Mesenchymal stem cell (in vitro differentiated cells and primary cell): ENCODE measurements at regions not wholly inside any gene's neighbourhood (a gene's known extent, or its start where the extent isn't known, plus 50 kb on each side); places are given as distances from the start of the nearest gene placed in this dataset.
"Not testable (repeated sequence)": the region's sequence is repeated elsewhere in the genome, so short reads cannot be mapped to it uniquely, and the experiment has no call there.

Experiments used
- DNase-seq: peaks from one replicate; pipeline ENCODE4 v3.0.0-alpha.2; 2013
- H2AFZ ChIP-seq: one replicate; pipeline ENCODE4 v1.6.1; 2013; ENCODE audit warnings: low read depth, mild to moderate bottlenecking, control low read depth, inconsistent platforms, low read length, moderate library complexity
- H2AK5ac ChIP-seq: 2 replicates; pipeline ENCODE4 v1.6.1; 2013; ENCODE audit warnings: low read length, moderate library complexity, mild to moderate bottlenecking, inconsistent platforms; ENCODE audit not compliant: severe bottlenecking
- H2BK120ac ChIP-seq: one replicate; pipeline ENCODE4 v1.6.1; 2013; ENCODE audit warnings: low read depth, mild to moderate bottlenecking, inconsistent platforms, low read length, moderate library complexity
- H2BK12ac ChIP-seq, 2 experiments: one replicate each; pipeline ENCODE4 v1.6.1; 2013; ENCODE audit warnings: inconsistent platforms in 2 of 2, low read length in 2 of 2, mild to moderate bottlenecking in 2 of 2, moderate library complexity in 2 of 2, control low read depth in 1 of 2
- H2BK15ac ChIP-seq: one replicate; pipeline ENCODE4 v1.6.1; 2013; ENCODE audit warnings: mild to moderate bottlenecking, low read depth, inconsistent platforms; ENCODE audit not compliant: poor library complexity, severe bottlenecking
- H2BK5ac ChIP-seq: 2 replicates; pipeline ENCODE4 v1.6.1; 2013; ENCODE audit warnings: low read depth, mild to moderate bottlenecking, low read length, control low read depth, inconsistent platforms; ENCODE audit not compliant: poor library complexity, severe bottlenecking
- H3K14ac ChIP-seq, 2 experiments: one replicate each; pipeline ENCODE4 v1.6.1; 2013; ENCODE audit warnings: inconsistent platforms in 2 of 2, low read length in 2 of 2, control low read depth in 1 of 2, mild to moderate bottlenecking in 1 of 2, moderate library complexity in 1 of 2
- H3K18ac ChIP-seq, 2 experiments: one replicate each; pipeline ENCODE4 v1.6.1; 2013; ENCODE audit warnings: inconsistent platforms in 2 of 2, low read length in 2 of 2, control low read depth in 1 of 2, low read depth in 1 of 2, mild to moderate bottlenecking in 1 of 2
- H3K23ac ChIP-seq, 2 experiments: one replicate each; pipeline ENCODE4 v1.6.1; 2013; ENCODE audit warnings: inconsistent platforms in 2 of 2, low read length in 2 of 2, mild to moderate bottlenecking in 2 of 2, moderate library complexity in 2 of 2, control low read depth in 1 of 2
- H3K27ac ChIP-seq: 2 replicates; pipeline ENCODE4 v1.5.1; 2013; ENCODE audit warnings: mild to moderate bottlenecking, moderate library complexity, low read length, control low read depth, inconsistent platforms; ENCODE audit not compliant: poor library complexity, severe bottlenecking
- H3K27me3 ChIP-seq, 2 experiments: 2 replicates each; pipeline versions ENCODE4 v1.6.1 to v1.7.0; 2013; ENCODE audit warnings: low read length in 2 of 2, mild to moderate bottlenecking in 2 of 2, moderate library complexity in 2 of 2, control low read depth in 1 of 2, inconsistent platforms in 1 of 2; ENCODE audit not compliant: control insufficient read depth in 1 of 2, insufficient read depth in 1 of 2
- H3K36me3 ChIP-seq, 2 experiments: 2 replicates each; pipeline versions ENCODE4 v1.6.1 to v1.7.0; 2013; ENCODE audit warnings: low read length in 2 of 2, control low read depth in 1 of 2, inconsistent platforms in 1 of 2, low read depth in 1 of 2, mild to moderate bottlenecking in 1 of 2; ENCODE audit not compliant: insufficient read depth in 2 of 2, control insufficient read depth in 1 of 2
- H3K4ac ChIP-seq, 2 experiments: one replicate each; pipeline ENCODE4 v1.6.1; 2013; ENCODE audit warnings: inconsistent platforms in 2 of 2, low read length in 2 of 2, mild to moderate bottlenecking in 2 of 2, moderate library complexity in 2 of 2, control low read depth in 1 of 2, low read depth in 1 of 2
- H3K4me1 ChIP-seq: 2 replicates; pipeline ENCODE4 v1.6.1; 2013; ENCODE audit warnings: low read depth, low read length, control low read depth; ENCODE audit not compliant: control insufficient read depth, insufficient read depth
- H3K4me2 ChIP-seq: 2 replicates; pipeline ENCODE4 v1.6.1; 2013; ENCODE audit warnings: low read length, mild to moderate bottlenecking, inconsistent platforms; ENCODE audit not compliant: poor library complexity, severe bottlenecking
- H3K4me3 ChIP-seq, 2 experiments: 2 replicates each; pipeline versions ENCODE4 v1.5.1 to v1.7.0; 2013; ENCODE audit warnings: low read length in 2 of 2, mild to moderate bottlenecking in 2 of 2, control low read depth in 1 of 2, low read depth in 1 of 2; ENCODE audit not compliant: insufficient read depth in 1 of 2
- H3K79me1 ChIP-seq: replicated peaks from 2 replicates; pipeline ENCODE4 v1.6.1; 2013; ENCODE audit warnings: mild to moderate bottlenecking, control low read depth, low read length, inconsistent platforms; ENCODE audit not compliant: poor library complexity, severe bottlenecking
- H3K9ac ChIP-seq: 2 replicates; pipeline ENCODE4 v1.7.0; 2013; ENCODE audit warnings: mild to moderate bottlenecking, low read length, moderate library complexity
- H3K9me3 ChIP-seq: 2 replicates; pipeline ENCODE4 v1.7.0; 2013; ENCODE audit warnings: mild to moderate bottlenecking, low read length; ENCODE audit not compliant: control insufficient read depth
- H4K8ac ChIP-seq: one replicate; pipeline ENCODE4 v1.6.1; 2013; ENCODE audit warnings: inconsistent platforms, mild to moderate bottlenecking, low read length, moderate library complexity
- H4K91ac ChIP-seq: one replicate; pipeline ENCODE4 v1.6.1; 2013; ENCODE audit warnings: mild to moderate bottlenecking, low read length, inconsistent platforms
- WGBS: methylation state at CpG from one replicate; pipeline ENCODE4 v1.1.7; 2013; ENCODE audit warnings: mixed read lengths; 5-methylcytosine and 5-hydroxymethylcytosine counted together

DNA sequence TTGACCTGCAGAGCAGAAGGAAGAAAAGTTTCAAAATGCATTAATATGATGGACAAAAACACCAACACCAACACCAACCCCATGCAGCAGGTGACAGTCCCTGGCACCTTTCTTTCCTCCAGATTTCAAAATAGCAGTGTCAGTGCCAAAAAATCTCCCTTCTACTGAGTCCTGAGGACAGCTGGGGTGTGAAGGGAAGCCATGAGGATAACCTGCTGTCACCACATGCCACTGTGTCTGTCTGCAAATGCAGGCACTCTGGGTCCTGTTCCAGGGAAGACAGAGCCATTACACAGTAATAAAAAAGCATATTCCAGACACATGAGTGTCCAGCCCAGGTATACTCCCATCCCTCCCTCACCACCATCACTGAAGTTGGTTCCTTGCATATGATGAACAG lies 187.5 kb downstream of the BMP15 start:
- H2AFZ ChIP-seq, result no peak overlapping the region
- no peak overlapping the region for H3K9ac ChIP-seq
- no peak overlapping the region for H2BK12ac ChIP-seq
- peaks cover 0 to 51% of the 10 kb centered on the region in 2 experiments for H3K27me3 ChIP-seq
- no peaks in the 10 kb centered on the region for H3K9me3 ChIP-seq
- no peak overlapping the region for H3K4ac ChIP-seq
- no peaks in the 10 kb centered on the region for H3K79me1 ChIP-seq
- no peak overlapping the region for H3K4me3 ChIP-seq
- H2BK15ac ChIP-seq, result no peak overlapping the region
- H2BK120ac ChIP-seq, result no peak overlapping the region
- no peak overlapping the region for H3K27ac ChIP-seq
- H3K18ac ChIP-seq, result no peak overlapping the region
- DNase-seq, result no peak
- H3K14ac ChIP-seq, result no peak overlapping the region
- no peak overlapping the region for H3K4me2 ChIP-seq
- no peaks in the 10 kb centered on the region for H3K36me3 ChIP-seq
- H4K8ac ChIP-seq, result no peak overlapping the region
- H4K91ac ChIP-seq, result no peak overlapping the region
- no peaks in the 10 kb centered on the region for H3K4me1 ChIP-seq
- H2AK5ac ChIP-seq, result no peak overlapping the region
- H2BK5ac ChIP-seq, result no peak overlapping the region
- H3K23ac ChIP-seq, result no peak overlapping the region

DNA sequence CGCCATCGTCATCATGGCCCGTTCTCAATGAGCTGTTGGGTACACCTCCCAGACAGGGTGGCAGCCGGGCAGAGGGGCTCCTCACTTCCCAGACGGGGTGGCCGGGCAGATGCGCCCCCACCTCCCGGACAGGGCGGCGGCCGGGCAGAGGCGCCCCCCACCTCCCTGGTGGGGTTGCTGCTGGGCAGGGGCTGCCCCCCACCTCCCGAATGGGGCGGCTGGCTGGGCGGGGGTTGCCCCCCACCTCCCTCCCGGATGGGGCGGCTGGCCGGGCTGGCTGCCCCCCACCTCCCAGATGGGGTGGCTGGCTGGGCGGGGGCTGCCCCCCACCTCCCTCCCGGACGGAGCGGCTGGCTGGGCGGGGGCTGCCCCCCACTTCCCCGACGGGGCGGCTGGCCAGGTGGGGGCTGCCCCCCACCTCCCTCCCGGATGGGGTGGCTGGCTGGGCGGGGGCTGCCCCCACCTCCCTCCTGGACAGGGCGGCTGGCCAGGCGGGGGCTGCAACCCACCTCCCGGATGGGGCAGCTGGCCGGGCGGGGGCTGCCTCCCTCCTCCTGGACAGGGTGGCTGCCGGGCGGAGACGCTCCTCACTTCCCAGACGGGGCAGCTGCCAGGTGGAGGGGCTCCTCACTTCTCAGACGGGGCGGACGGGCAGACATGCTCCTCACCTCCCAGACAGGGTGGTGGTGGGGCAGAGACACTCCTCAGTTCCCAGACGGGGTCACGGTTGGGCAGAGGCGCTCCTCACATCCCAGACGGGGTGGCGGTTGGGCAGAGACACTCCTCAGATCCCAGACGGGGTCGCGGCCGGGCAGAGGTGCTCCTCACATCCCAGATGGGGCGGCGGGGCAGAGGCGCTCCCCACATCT lies 208.8 kb downstream of the BMP15 start:
- not testable (repeated sequence) for H2AFZ ChIP-seq, H3K18ac ChIP-seq, H3K4me3 ChIP-seq, H2BK12ac ChIP-seq, H3K79me1 ChIP-seq, H3K14ac ChIP-seq, H3K27ac ChIP-seq, H2BK5ac ChIP-seq, H4K8ac ChIP-seq, H2AK5ac ChIP-seq, H3K27me3 ChIP-seq, H3K4me1 ChIP-seq, DNase-seq, H2BK120ac ChIP-seq, H3K36me3 ChIP-seq, H3K9me3 ChIP-seq, H3K23ac ChIP-seq, H3K4me2 ChIP-seq, H3K9ac ChIP-seq, H2BK15ac ChIP-seq, H3K4ac ChIP-seq, H4K91ac ChIP-seq
- WGBS, result 97% methylated on average over 15 of the region's 52 CpGs

DNA sequence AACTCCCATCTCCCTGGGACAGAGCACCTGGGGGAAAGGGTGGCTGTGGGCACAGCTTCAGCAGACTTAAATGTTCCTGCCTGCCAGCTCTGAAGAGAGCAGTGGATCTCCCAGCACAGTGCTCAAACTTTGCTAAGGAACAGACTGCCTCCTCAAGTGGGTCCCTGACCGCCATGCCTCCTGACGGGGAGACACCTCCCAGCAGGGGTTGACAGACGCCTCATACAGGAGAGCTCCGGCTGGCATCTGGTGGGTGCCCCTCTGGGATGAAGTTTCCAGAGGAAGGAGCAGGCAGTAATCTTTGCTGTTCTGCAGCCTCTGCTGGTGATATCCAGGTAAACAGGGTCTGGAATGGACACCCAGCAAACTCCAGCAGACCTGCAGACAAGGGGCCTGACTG lies 206.9 kb upstream of the NUDT10 start:
- not testable (repeated sequence) for H4K91ac ChIP-seq, H3K79me1 ChIP-seq, H3K9ac ChIP-seq, DNase-seq, H3K4ac ChIP-seq, H3K4me2 ChIP-seq, H3K23ac ChIP-seq, H3K14ac ChIP-seq, H3K18ac ChIP-seq, H3K27me3 ChIP-seq, H3K4me1 ChIP-seq, H3K27ac ChIP-seq, H4K8ac ChIP-seq, H3K9me3 ChIP-seq, H2AK5ac ChIP-seq, H2BK12ac ChIP-seq, H2AFZ ChIP-seq, H2BK5ac ChIP-seq, H2BK15ac ChIP-seq, H3K36me3 ChIP-seq, H3K4me3 ChIP-seq, H2BK120ac ChIP-seq
- WGBS, result 93% methylated on average over 4 of the region's 4 CpGs

DNA sequence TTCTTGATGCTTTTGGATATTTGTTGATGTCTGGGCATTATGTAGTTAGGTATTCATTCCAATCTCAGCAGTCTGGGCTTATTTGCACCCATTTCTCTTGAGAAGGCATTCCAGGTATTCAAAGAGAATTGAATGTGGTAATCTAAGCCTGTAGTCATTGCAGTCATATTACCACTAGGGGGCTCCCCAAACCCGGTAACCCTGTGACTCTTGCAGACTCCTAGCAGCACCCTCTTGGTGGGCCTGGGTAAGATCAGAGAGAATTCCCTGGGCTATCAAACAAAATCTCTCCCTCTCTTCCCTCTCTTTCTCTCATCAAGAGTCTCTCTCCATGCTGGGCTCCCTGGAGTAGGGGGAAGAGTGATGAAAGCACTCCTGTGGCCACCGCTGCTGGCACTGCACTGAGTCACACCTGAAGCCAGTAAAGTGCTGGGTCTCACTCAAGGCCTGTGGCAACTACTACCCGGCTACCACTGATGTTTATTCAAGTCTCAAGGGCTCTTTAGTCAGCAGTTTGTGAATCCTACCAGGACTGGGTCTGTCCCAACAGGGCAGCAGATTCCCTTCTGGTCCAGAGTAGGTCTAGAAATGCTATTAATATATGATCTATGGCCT lies 187.7 kb upstream of the NUDT10 start:
- H3K9ac ChIP-seq, result no peak overlapping the region
- H3K27me3 ChIP-seq, result peaks cover 0 to 29% of the 10 kb centered on the region in 2 experiments
- no peak overlapping the region for H3K4ac ChIP-seq
- H2AFZ ChIP-seq, result no peak overlapping the region
- no peak overlapping the region for H2BK5ac ChIP-seq
- no peak overlapping the region for H2BK12ac ChIP-seq
- 71% methylated on average over 2 of the region's 3 CpGs for WGBS
- H3K23ac ChIP-seq, result no peak overlapping the region
- DNase-seq, result peak; percentile 11
- no peaks in the 10 kb centered on the region for H3K79me1 ChIP-seq
- no peak overlapping the region for H3K4me2 ChIP-seq
- H2BK120ac ChIP-seq, result no peak overlapping the region
- no peak overlapping the region for H3K27ac ChIP-seq
- no peak overlapping the region for H3K18ac ChIP-seq
- H3K4me1 ChIP-seq, result no peaks in the 10 kb centered on the region
- H3K36me3 ChIP-seq, result no peaks in the 10 kb centered on the region
- H4K8ac ChIP-seq, result no peak overlapping the region
- no peak overlapping the region for H2AK5ac ChIP-seq
- no peak overlapping the region for H3K4me3 ChIP-seq
- H4K91ac ChIP-seq, result no peak overlapping the region
- H3K9me3 ChIP-seq, result no peaks in the 10 kb centered on the region
- H2BK15ac ChIP-seq, result no peak overlapping the region
- no peak overlapping the region for H3K14ac ChIP-seq
